ES-I3 (cell line): ENCODE measurements at regions not wholly inside any gene's neighbourhood (a gene's known extent, or its start where the extent isn't known, plus 50 kb on each side); places are given as distances from the start of the nearest gene placed in this dataset.

Experiments used
- H3K36me3 ChIP-seq: 2 replicates; pipeline ENCODE4 v1.6.1; 2013; ENCODE audit warnings: mild to moderate bottlenecking, low read length, control low read depth, moderate library complexity; ENCODE audit not compliant: insufficient read depth
- H3K4me1 ChIP-seq: 2 replicates; pipeline ENCODE4 v1.6.1; 2013; ENCODE audit warnings: mild to moderate bottlenecking, control low read depth, low read length; ENCODE audit not compliant: insufficient read depth
- H3K9ac ChIP-seq: 2 replicates; pipeline ENCODE4 v1.6.1; 2013; ENCODE audit warnings: low read depth, mild to moderate bottlenecking, low read length, moderate library complexity
- H3K9me3 ChIP-seq: 2 replicates; pipeline ENCODE4 v1.6.1; 2013; ENCODE audit warnings: mild to moderate bottlenecking, low read length, moderate library complexity; ENCODE audit not compliant: control insufficient read depth, insufficient read depth

DNA sequence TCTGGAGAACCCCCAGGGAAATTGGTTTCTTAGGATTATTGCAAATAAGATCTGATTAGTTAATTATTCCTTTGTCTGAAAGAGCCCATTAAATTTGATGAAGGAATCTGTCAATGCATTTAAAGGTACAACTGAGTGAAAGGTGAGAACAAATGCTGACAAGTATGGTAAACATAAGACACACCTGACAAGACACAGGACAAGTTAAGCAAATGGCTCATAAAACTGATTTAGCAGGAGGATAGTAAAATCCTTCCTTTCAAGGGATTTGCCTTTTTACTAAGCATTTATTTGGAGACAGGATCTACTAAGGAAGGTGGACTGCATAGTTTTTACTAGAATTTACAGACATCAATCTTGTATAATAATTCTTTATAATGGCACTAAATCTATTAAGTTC, 553.9 kb downstream of the SPRY1 start:
- Histone ChIP-seq H3K9ac (no peak overlapping the region), H3K9me3 (no peaks in the 10 kb centered on the region), H3K36me3 (no peaks in the 10 kb centered on the region), H3K4me1 (peaks cover 12% of the 10 kb centered on the region)

DNA sequence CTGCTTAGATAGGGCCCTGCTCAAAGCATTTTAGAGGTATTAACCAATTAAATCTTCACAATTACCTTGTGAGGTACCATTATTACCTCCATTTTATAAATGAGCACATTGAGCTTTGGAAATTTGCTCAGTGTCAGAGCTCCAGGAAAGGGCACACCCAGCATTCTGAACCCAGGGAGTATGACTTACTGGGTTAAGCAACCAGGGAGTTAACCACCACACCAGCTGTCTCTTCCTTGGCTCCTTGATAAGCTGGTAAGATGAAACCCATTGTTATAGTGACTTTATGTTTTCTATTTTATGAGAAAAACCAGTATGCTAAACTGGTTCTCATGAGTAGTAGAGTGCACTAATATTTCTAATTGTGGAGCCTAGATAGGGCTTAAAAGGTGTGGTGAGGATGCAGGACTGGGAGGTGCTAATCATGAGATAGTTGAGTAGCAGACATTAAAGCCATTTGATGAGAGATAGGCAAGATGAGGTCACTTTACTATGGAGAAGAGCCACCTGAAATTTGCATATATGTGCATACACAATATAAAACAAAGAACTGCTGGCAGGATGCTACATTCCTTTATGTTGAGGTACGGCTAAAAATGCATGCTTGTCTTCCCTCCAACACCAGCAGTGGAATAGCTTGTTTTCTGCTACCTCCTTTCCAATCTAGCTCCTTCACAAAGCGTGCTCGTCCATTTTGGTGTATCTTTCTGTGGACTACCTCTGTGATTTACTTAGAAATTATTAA, 556.1 kb downstream of the SPRY1 start:
- Histone ChIP-seq H3K9ac (no peak overlapping the region), H3K4me1 (peaks cover 12% of the 10 kb centered on the region)

GRCh38 chr4:123953566-123953965, 557.0 kb downstream of the SPRY1 start:
- no peaks in the 10 kb centered on the region; the same call in 1 of the 2 replicates for H3K9me3 ChIP-seq
- H3K4me1 ChIP-seq = peaks cover 12% of the 10 kb centered on the region
- H3K9ac ChIP-seq = no peak overlapping the region
- H3K36me3 ChIP-seq = no peaks in the 10 kb centered on the region

More for the DNA sequence above, 556.1 kb downstream of the SPRY1 start:
- Histone ChIP-seq H3K9me3 (no peaks in the 10 kb centered on the region; the same call in 1 of the 2 replicates), H3K36me3 (no peaks in the 10 kb centered on the region)

GRCh38 chr4:123954220-123954619, 557.6 kb downstream of the SPRY1 start:
- Histone ChIP-seq H3K9me3 (no peaks in the 10 kb centered on the region; the same call in 1 of the 2 replicates), H3K9ac (no peak overlapping the region), H3K36me3 (no peaks in the 10 kb centered on the region), H3K4me1 (peaks cover 12% of the 10 kb centered on the region)

GRCh38 chr4:123955167-123955800, 558.7 kb downstream of the SPRY1 start:
- peaks cover 12% of the 10 kb centered on the region for H3K4me1 ChIP-seq
- no peaks in the 10 kb centered on the region for H3K36me3 ChIP-seq
- no peaks in the 10 kb centered on the region; the same call in 1 of the 2 replicates for H3K9me3 ChIP-seq
- H3K9ac ChIP-seq = no peak overlapping the region

DNA sequence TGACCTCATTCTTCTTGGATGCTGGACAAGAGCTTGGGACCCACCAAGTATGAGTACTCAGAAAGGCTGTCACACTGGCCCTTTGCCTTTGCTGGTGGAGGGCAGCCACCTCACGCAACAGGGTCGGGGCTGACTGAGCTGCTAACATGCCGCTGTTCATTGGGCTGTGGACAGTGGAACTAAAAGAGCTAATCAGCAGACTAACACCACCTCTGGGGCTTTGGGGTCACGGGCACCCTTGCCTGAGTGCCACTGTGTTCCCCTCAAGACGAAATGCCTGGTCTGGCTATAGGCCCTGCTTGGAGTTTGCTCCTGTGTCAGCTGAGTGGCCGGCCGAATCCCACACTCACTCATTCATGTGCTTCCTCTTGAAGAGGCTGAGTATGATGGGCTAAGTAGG, 559.6 kb downstream of the SPRY1 start:
- Histone ChIP-seq H3K9me3 (no peaks in the 10 kb centered on the region; the same call in 1 of the 2 replicates), H3K9ac (no peak overlapping the region), H3K36me3 (no peaks in the 10 kb centered on the region), H3K4me1 (peaks cover 12% of the 10 kb centered on the region)

GRCh38 chr4:123966990-123967769, 570.6 kb downstream of the SPRY1 start:
- Histone ChIP-seq H3K9ac (no peak overlapping the region), H3K9me3 (peaks cover 3% of the 10 kb centered on the region), H3K36me3 (no peaks in the 10 kb centered on the region), H3K4me1 (no peaks in the 10 kb centered on the region)

DNA sequence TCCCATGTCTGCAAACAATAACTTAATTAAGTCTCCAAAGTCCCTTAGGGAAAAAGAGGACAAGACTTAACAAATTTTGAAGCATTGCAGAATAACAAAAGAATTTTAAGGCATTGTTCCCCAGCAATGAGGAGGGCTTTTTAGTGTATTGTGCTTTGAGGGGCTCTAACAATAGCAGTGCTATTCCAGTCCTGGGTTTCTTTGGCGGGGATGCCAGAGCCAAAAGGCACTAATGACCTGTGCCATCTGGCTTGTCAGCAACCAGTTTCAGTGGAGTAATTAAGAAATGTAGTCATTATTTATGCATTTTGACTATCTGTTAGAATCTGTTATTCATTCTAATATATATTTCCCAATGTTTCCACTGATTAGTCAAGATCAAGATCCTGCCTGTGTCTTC, 575.4 kb downstream of the SPRY1 start:
- H3K9ac ChIP-seq = no peak overlapping the region
- H3K36me3 ChIP-seq = no peaks in the 10 kb centered on the region
- H3K9me3 ChIP-seq = no peaks in the 10 kb centered on the region; the same call in none of the 2 replicates

DNA sequence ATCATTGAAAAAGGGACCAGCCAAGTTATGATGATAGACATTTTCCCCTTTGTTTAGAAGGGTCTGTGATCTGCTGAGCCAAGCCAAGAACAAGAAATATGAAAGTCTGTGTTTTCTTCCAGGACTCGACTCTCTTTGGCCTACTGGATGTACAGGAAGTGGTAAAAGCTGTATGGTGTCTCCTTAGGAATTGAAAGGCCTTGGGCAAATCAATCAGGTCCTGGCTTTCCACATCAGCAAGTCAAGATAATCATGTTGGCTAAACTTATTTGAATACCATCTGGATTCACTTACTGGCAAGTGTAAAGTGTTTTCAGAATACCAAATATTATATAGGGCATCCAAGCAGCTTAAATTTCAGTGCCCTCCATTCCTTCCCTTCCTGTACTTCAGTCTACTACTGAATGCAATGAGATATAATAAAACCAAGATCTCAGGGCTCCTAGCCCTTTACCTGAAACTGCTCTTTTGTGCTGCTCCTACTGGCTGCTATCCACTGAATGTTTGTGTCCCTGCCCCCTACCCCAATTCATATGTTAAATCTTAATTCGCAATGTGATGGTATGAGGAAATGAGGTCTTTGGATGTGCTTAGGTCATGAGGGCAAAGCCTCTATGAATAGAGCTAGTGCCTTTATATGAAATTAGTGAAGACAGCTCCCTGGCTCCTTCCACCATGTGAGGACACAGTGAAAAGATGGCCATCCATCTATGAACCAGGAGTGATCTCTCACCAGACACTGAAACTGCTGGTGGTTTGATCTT, 578.0 kb downstream of the SPRY1 start:
- H3K4me1 ChIP-seq = peaks cover 30% of the 10 kb centered on the region
- no peaks in the 10 kb centered on the region for H3K36me3 ChIP-seq
- no peak overlapping the region for H3K9ac ChIP-seq
- H3K9me3 ChIP-seq = peaks cover 2% of the 10 kb centered on the region

More for the DNA sequence above, 575.4 kb downstream of the SPRY1 start:
- H3K4me1 ChIP-seq = peaks cover 21% of the 10 kb centered on the region

DNA sequence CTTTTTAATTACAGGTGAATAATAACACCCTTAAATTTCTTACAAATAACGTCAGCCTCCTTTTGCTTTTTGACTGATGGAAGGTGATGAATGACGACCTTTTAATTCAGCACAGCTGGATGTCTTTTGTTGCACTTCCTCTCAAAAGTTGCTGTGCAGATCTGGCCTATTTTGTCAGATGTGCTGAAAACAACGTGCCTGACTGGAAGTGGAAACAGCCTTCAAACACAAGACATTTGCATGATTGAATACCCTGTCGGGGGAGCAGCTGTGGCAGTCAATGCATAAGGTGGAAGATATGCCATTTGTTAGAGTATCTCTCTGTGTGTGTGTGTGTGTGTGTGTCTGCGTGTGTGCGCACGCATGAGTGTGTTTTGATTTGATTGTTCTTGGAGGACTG, 579.7 kb downstream of the SPRY1 start:
- peaks cover 30% of the 10 kb centered on the region for H3K4me1 ChIP-seq
- H3K9me3 ChIP-seq = peaks cover 2% of the 10 kb centered on the region
- no peaks in the 10 kb centered on the region for H3K36me3 ChIP-seq
- H3K9ac ChIP-seq = no peak overlapping the region

DNA sequence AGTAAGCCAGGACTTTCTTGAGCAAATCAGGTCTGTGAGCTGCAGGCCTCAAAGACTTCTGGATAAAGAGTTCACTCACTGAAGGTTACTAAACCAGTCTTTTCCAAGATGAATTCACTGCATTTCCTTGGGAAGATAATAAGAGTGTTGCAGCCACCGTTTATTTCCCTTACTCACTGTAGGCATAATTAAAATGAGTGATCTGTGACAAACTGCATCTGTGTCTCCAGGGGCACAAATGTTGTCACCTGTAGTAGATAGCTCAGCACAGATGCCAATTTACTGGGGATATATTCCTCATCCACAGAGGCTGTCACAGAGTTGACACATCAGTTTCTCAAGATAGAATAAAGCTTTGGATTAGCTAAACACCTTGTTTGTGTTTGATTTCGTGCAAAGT, 580.2 kb downstream of the SPRY1 start:
- Histone ChIP-seq H3K9ac (no peak overlapping the region), H3K9me3 (peaks cover 2% of the 10 kb centered on the region), H3K4me1 (peaks cover 30% of the 10 kb centered on the region), H3K36me3 (no peaks in the 10 kb centered on the region)

DNA sequence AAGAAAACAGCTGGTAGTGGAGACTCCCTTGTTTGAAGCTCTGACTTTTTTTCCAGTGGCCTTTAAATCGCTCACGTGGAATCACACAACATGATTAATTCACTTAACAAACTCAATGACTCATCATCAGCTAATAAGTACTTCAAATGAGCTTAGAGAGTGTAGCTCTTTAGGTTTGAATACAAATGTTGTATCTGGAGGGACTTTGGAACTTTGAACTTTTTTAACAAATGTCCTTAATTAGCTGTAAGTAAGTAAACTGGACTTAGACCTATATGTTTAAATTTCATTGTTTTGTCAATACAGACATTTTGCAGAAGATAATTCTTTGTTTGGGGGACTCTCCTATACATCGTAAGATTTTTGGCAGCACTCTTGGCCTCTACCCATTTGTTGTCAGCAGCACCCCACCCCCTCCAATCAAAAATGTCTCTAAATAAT, 581.1 kb downstream of the SPRY1 start:
- H3K36me3 ChIP-seq = no peaks in the 10 kb centered on the region
- H3K9ac ChIP-seq = no peak overlapping the region; the same call in 1 of the 2 replicates
- peaks cover 30% of the 10 kb centered on the region for H3K4me1 ChIP-seq
- peaks cover 3% of the 10 kb centered on the region for H3K9me3 ChIP-seq

- Histone ChIP-seq H3K36me3 (no peaks in the 10 kb centered on the region), H3K9ac (no peak overlapping the region), H3K9me3 (peaks cover 6% of the 10 kb centered on the region), H3K4me1 (peaks cover 30% of the 10 kb centered on the region)
Measured at GRCh38 chr4:123978637-123979036, 582.0 kb downstream of the SPRY1 start.
